WI38 (cell line): ENCODE measurements at regions not wholly inside any gene's neighbourhood (a gene's known extent, or its start where the extent isn't known, plus 50 kb on each side); places are given as distances from the start of the nearest gene placed in this dataset.

Experiments
- H3K4me3 ChIP-seq: 2 replicates; pipeline ENCODE4 v1.5.1; 2011; ENCODE audit warnings: low read depth, mild to moderate bottlenecking, control low read depth, low read length
- CTCF ChIP-seq: IDR thresholded peaks from 2 replicates; pipeline ENCODE4 v1.5.1; 2012; ENCODE audit warnings: low read depth, mild to moderate bottlenecking, control low read depth, low read length

GRCh38 chr6:81694855-81695254 lies 57.6 kb downstream of the TENT5A start:
- no peak for TF ChIP-seq CTCF
- H3K4me3 ChIP-seq = no peak overlapping the region

- no peak overlapping the region for H3K4me3 ChIP-seq
- no peak for TF ChIP-seq CTCF
Measured at GRCh38 chr6:81694207-81694606, 58.3 kb downstream of the TENT5A start.

- H3K4me3 ChIP-seq = no peak overlapping the region
- TF ChIP-seq CTCF = no peak
Measured at GRCh38 chr6:81693266-81693665, 59.2 kb downstream of the TENT5A start.

- TF ChIP-seq CTCF = no peak
- H3K4me3 ChIP-seq = no peak overlapping the region
Measured at GRCh38 chr6:81690073-81690472, 62.4 kb downstream of the TENT5A start.

- TF ChIP-seq CTCF = no peak
Measured at GRCh38 chr6:81689580-81689979, 62.9 kb downstream of the TENT5A start.

GRCh38 chr6:81683912-81684311 lies 68.6 kb downstream of the TENT5A start:
- no peak overlapping the region for H3K4me3 ChIP-seq
- TF ChIP-seq CTCF = no peak

More at GRCh38 chr6:81689580-81689979, 62.9 kb downstream of the TENT5A start:
- no peak overlapping the region for H3K4me3 ChIP-seq

GRCh38 chr6:81682858-81683620 lies 69.4 kb downstream of the TENT5A start:
- no peak overlapping the region for H3K4me3 ChIP-seq
- no peak for TF ChIP-seq CTCF
